GM04503 (cell line): ENCODE measurements at regions not wholly inside any gene's neighbourhood (a gene's known extent, or its start where the extent isn't known, plus 50 kb on each side); places are given as distances from the start of the nearest gene placed in this dataset.

Experiments used
- DNase-seq: peaks from one replicate; pipeline ENCODE4 v3.0.0-alpha.2; 2012; ENCODE audit warnings: low read depth

- DNase-seq = no peak
These were observed 62.9 kb downstream of the NHLRC3 start for GRCh38 chr13:39100996-39101738.

GRCh38 chr13:39102981-39103490 is 64.8 kb downstream of the NHLRC3 start:
- no peak for DNase-seq

GRCh38 chr13:39105110-39105509 is 66.9 kb downstream of the NHLRC3 start:
- DNase-seq = no peak

GRCh38 chr13:39106216-39107005 is 68.2 kb downstream of the NHLRC3 start:
- DNase-seq = no peak

- no peak for DNase-seq
These were observed 69.3 kb downstream of the NHLRC3 start for GRCh38 chr13:39107561-39107960.

- no peak for DNase-seq
These were observed 70.5 kb downstream of the NHLRC3 start for GRCh38 chr13:39108783-39109182.

- DNase-seq = no peak
These were observed 72.4 kb downstream of the NHLRC3 start for GRCh38 chr13:39110518-39111097.

GRCh38 chr13:39111145-39111544 is 72.9 kb downstream of the NHLRC3 start:
- no peak for DNase-seq

- DNase-seq = no peak
These were observed 81.2 kb downstream of the NHLRC3 start for GRCh38 chr13:39119422-39119821.

- no peak for DNase-seq
These were observed 85.3 kb downstream of the NHLRC3 start for GRCh38 chr13:39123578-39123977.

- no peak for DNase-seq
These were observed 91.0 kb downstream of the NHLRC3 start for GRCh38 chr13:39129213-39129612.

GRCh38 chr13:39130301-39130700 is 92.0 kb downstream of the NHLRC3 start:
- DNase-seq = no peak

GRCh38 chr13:39132286-39133230 is 94.3 kb downstream of the NHLRC3 start:
- no peak for DNase-seq

- no peak for DNase-seq
These were observed 95.5 kb downstream of the NHLRC3 start for GRCh38 chr13:39133781-39134180.

GRCh38 chr13:39134574-39134973 is 96.3 kb downstream of the NHLRC3 start:
- no peak for DNase-seq

- DNase-seq = no peak
These were observed 106.1 kb downstream of the NHLRC3 start for GRCh38 chr13:39144391-39144790.

GRCh38 chr13:39144941-39145533 is 106.8 kb downstream of the NHLRC3 start:
- DNase-seq = peak; percentile 14

GRCh38 chr13:39148513-39148961 is 110.3 kb downstream of the NHLRC3 start:
- DNase-seq = peak; percentile 76

- DNase-seq = no peak
These were observed 111.6 kb downstream of the NHLRC3 start for GRCh38 chr13:39149896-39150295.

- no peak for DNase-seq
These were observed 115.8 kb downstream of the NHLRC3 start for GRCh38 chr13:39154041-39154440.

- DNase-seq = no peak
These were observed 121.1 kb downstream of the NHLRC3 start for GRCh38 chr13:39159393-39159792.
